Lower leg skin (tissue), 3 donors: ENCODE measurements at regions not wholly inside any gene's neighbourhood (a gene's known extent, or its start where the extent isn't known, plus 50 kb on each side); places are given as distances from the start of the nearest gene placed in this dataset.

Experiments
- CTCF ChIP-seq, 3 donors: fragments of 450-650 bp; IDR thresholded peaks; one replicate each; pipeline ENCODE4 v1.5.1; 2016; ENCODE audit warnings: antibody characterized with exemption in 3 of 3, mild to moderate bottlenecking in 3 of 3, moderate library complexity in 2 of 3
- POLR2A ChIP-seq, 2 donors: fragments of 450-650 bp; IDR thresholded peaks; one replicate each; pipeline ENCODE4 v1.6.1; 2016 to 2017; ENCODE audit warnings: antibody characterized with exemption in 2 of 2, mild to moderate bottlenecking in 1 of 2, moderate library complexity in 1 of 2

GRCh38 chr9:96172797-96173196 lies 129.2 kb downstream of the HSD17B3 start:
- TF ChIP-seq CTCF (IDR thresholded peaks at IDR 0.05), result no peak
- TF ChIP-seq POLR2A (IDR thresholded peaks at IDR 0.05), result no peak
